ENCODE measurements at regions not wholly inside any gene's neighbourhood (a gene's known extent, or its start where the extent isn't known, plus 50 kb on each side); places are given as distances from the start of the nearest gene placed in this dataset.
"Not testable (repeated sequence)": the region's sequence is repeated elsewhere in the genome, so short reads cannot be mapped to it uniquely, and the experiment has no call there.

GRCh38 chr12:67546746-67547145 is 101.8 kb upstream of the DYRK2 start:
- no peak for DNase-seq (ENCODE audit: low spot score in 2 of 2)
- H3K4me3 ChIP-seq = no peak overlapping the region
- H3K36me3 ChIP-seq (replicated peaks) = no peaks in the 10 kb centered on the region
- no peaks in the 10 kb centered on the region for H3K4me1 ChIP-seq
- H3K9me3 ChIP-seq = no peaks in the 10 kb centered on the region
- in situ Hi-C loops (cut with MboI; ENCODE audit: low sequenced_read_pairs) = no loop called here
- no peaks in the 10 kb centered on the region for H3K27me3 ChIP-seq (ENCODE audit: low read depth)

- H3K36me3 ChIP-seq (replicated peaks); in situ Hi-C loops (cut with MboI; ENCODE audit: low sequenced_read_pairs): not testable (repeated sequence)
- peak in 1 of 2 experiments; percentile 42 for DNase-seq (ENCODE audit: low spot score in 2 of 2)
Observed at GRCh38 chr12:67555075-67555717, 93.3 kb upstream of the DYRK2 start.

DNA sequence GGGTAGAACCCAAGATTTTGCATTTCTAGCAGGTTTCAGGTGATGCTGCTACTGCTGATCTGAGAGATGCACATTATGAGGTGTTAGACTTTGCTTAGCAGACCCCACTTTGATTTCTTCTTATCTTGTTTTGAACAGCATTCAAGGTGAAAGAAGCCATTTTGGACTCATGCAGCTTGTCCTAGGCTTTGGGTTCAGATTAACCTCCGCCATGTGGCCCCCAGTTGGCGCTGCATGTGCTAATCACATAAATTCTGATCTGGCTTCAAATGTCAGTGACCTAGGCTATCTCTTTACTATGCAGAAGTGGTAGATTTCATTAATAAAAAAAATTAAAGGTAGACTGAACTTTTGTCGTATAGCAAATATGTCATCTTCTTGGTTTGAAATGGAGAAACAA is 89.8 kb upstream of the DYRK2 start:
- Histone ChIP-seq H3K27me3 (ENCODE audit: low read depth) (no peaks in the 10 kb centered on the region), H3K4me1 (no peaks in the 10 kb centered on the region), H3K9me3 (no peaks in the 10 kb centered on the region), H3K36me3 (replicated peaks) (no peaks in the 10 kb centered on the region), H3K4me3 (no peak overlapping the region)
- in situ Hi-C loops (cut with MboI; ENCODE audit: low sequenced_read_pairs) = no loop called here
- DNase-seq (ENCODE audit: low spot score in 2 of 2) = no peak

More at GRCh38 chr12:67555075-67555717, 93.3 kb upstream of the DYRK2 start:
- not testable (repeated sequence) for H3K9me3 ChIP-seq; H3K4me3 ChIP-seq; H3K4me1 ChIP-seq; H3K27me3 ChIP-seq (ENCODE audit: low read depth)

- Histone ChIP-seq H3K36me3 (replicated peaks) (no peaks in the 10 kb centered on the region), H3K9me3 (no peaks in the 10 kb centered on the region), H3K4me1 (no peaks in the 10 kb centered on the region), H3K27me3 (ENCODE audit: low read depth) (no peaks in the 10 kb centered on the region), H3K4me3 (no peak overlapping the region)
- in situ Hi-C loops (cut with MboI; ENCODE audit: low sequenced_read_pairs) = no loop called here
- no peak for DNase-seq (ENCODE audit: low spot score in 2 of 2)
Observed at GRCh38 chr12:67559751-67560150, 88.8 kb upstream of the DYRK2 start.

- Histone ChIP-seq H3K4me3 (no peak overlapping the region), H3K36me3 (replicated peaks) (no peaks in the 10 kb centered on the region), H3K9me3 (no peaks in the 10 kb centered on the region), H3K27me3 (ENCODE audit: low read depth) (no peaks in the 10 kb centered on the region), H3K4me1 (no peaks in the 10 kb centered on the region)
- no peak for DNase-seq (ENCODE audit: low spot score in 2 of 2)
- in situ Hi-C loops (cut with MboI; ENCODE audit: low sequenced_read_pairs) = no loop called here
Observed at GRCh38 chr12:67562513-67563287, 85.8 kb upstream of the DYRK2 start.

GRCh38 chr12:67568055-67568454 is 80.5 kb upstream of the DYRK2 start:
- in situ Hi-C loops (cut with MboI; ENCODE audit: low sequenced_read_pairs) = no loop called here
- H3K9me3 ChIP-seq = no peaks in the 10 kb centered on the region
- no peak overlapping the region for H3K4me3 ChIP-seq
- H3K27me3 ChIP-seq (ENCODE audit: low read depth) = no peaks in the 10 kb centered on the region
- H3K4me1 ChIP-seq = no peaks in the 10 kb centered on the region
- H3K36me3 ChIP-seq (replicated peaks) = no peaks in the 10 kb centered on the region
- no peak for DNase-seq (ENCODE audit: low spot score in 2 of 2)

DNA sequence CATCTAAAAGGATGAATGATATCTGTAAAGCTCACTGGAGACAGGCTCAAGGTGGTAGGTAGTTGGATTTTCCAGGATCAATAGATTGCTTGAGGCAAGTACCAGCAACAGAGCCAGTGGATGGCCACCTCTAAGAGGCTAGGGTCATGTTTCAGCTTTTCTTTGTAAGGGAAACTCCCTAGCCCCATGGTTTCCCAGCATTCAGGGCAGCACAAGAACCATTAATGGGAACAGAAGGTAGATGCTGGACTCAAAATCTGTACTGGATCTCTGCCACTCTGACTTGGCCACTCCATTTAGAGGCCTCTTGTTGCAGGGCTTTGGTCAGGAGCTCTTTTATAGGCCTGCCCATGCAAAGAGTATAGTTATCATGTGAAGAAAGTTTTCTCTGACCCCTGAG is 76.1 kb upstream of the DYRK2 start:
- Histone ChIP-seq H3K4me3 (no peak overlapping the region), H3K9me3 (no peaks in the 10 kb centered on the region), H3K27me3 (ENCODE audit: low read depth) (no peaks in the 10 kb centered on the region), H3K36me3 (replicated peaks) (no peaks in the 10 kb centered on the region), H3K4me1 (no peaks in the 10 kb centered on the region)
- no peak for DNase-seq (ENCODE audit: low spot score in 2 of 2)
- in situ Hi-C loops (cut with MboI; ENCODE audit: low sequenced_read_pairs) = no loop called here

GRCh38 chr12:67573566-67573965 is 75.0 kb upstream of the DYRK2 start:
- H3K4me3 ChIP-seq = no peak overlapping the region
- in situ Hi-C loops (cut with MboI; ENCODE audit: low sequenced_read_pairs) = no loop called here
- no peaks in the 10 kb centered on the region for H3K4me1 ChIP-seq
- H3K36me3 ChIP-seq (replicated peaks) = no peaks in the 10 kb centered on the region
- no peaks in the 10 kb centered on the region for H3K9me3 ChIP-seq
- H3K27me3 ChIP-seq (ENCODE audit: low read depth) = no peaks in the 10 kb centered on the region
- no peak for DNase-seq (ENCODE audit: low spot score in 2 of 2)

GRCh38 chr12:67578976-67579661 is 69.4 kb upstream of the DYRK2 start:
- Histone ChIP-seq H3K4me3 (no peak overlapping the region), H3K9me3 (no peaks in the 10 kb centered on the region), H3K27me3 (ENCODE audit: low read depth) (no peaks in the 10 kb centered on the region), H3K36me3 (replicated peaks) (no peaks in the 10 kb centered on the region), H3K4me1 (no peaks in the 10 kb centered on the region)
- DNase-seq (ENCODE audit: low spot score in 2 of 2) = no peak
- in situ Hi-C loops (cut with MboI; ENCODE audit: low sequenced_read_pairs) = no loop called here

DNA sequence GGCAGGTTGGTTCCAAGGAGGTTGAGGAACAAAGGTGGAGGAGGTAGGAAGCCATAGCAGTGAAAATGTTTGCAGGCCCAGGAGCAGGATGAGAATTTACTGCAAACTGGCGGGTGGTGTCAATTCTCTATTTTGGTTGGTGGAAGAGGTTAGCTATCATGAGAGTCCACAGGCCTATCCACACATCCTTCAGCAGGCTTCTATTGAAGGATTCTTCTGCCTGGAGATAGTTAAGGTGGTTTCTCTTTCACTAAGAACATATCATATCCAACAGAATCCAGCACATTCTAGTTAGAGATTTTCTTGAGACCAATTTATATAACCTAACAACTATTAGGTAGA is 68.9 kb upstream of the DYRK2 start:
- DNase-seq (ENCODE audit: low spot score in 2 of 2) = no peak
- in situ Hi-C loops (cut with MboI; ENCODE audit: low sequenced_read_pairs) = no loop called here
- no peak overlapping the region for H3K4me3 ChIP-seq

DNA sequence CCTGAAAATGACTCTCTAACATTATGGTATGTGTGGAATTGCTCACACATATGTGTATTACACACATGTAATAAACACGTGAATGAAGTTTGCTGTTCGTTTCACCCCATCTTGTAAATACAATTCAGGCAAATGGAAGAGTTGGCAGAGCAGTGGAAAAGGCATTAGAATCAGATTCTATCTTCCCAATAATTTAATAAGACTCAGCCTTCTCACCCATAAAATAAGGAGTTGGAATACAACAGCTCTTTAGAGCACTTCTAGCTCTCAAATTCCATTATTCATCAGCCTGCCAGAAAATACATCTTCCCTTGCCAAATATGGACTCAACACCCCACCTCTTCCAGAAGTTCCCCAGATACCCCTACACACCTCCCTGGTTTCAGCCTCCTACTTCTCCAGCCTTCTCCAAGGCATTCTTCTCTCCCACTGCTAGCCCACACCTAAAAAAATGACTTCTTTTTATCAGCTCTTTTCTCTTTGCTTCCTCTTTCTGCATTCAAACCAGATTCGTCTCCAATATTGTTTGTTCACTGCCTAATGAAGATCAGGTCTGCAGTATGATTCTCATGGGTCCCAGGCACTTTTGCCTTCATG is 66.2 kb upstream of the DYRK2 start:
- no peaks in the 10 kb centered on the region for H3K9me3 ChIP-seq
- H3K4me1 ChIP-seq = no peaks in the 10 kb centered on the region
- in situ Hi-C loops (cut with MboI; ENCODE audit: low sequenced_read_pairs) = no loop called here
- H3K27me3 ChIP-seq (ENCODE audit: low read depth) = no peaks in the 10 kb centered on the region
- no peaks in the 10 kb centered on the region for H3K36me3 ChIP-seq (replicated peaks)
- no peak overlapping the region for H3K4me3 ChIP-seq
- no peak for DNase-seq (ENCODE audit: low spot score in 2 of 2)

More for the DNA sequence above, 68.9 kb upstream of the DYRK2 start:
- Histone ChIP-seq H3K4me1 (no peaks in the 10 kb centered on the region), H3K36me3 (replicated peaks) (no peaks in the 10 kb centered on the region), H3K9me3 (no peaks in the 10 kb centered on the region), H3K27me3 (ENCODE audit: low read depth) (no peaks in the 10 kb centered on the region)

DNA sequence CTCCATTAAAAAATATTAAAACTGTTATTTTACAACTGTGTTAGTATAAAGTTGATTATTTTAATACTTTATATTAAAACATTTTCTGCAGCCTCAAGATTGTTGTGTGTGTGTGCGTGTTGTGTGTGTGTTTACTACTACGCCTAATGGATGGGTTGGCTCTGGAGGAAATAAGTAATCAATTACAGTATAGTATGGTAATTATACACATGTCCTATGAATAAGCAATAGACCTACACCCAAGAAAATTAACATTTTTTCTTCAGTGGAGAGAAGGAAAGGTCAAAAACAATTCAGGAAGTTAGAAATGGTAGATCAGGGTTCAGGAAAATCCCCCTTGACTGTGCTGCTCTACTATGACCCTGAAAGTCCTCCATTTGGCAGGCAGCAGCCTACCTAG is 65.7 kb upstream of the DYRK2 start:
- in situ Hi-C loops (cut with MboI; ENCODE audit: low sequenced_read_pairs) = no loop called here
- no peak for DNase-seq (ENCODE audit: low spot score in 2 of 2)
- no peaks in the 10 kb centered on the region for H3K36me3 ChIP-seq (replicated peaks)
- H3K4me1 ChIP-seq = no peaks in the 10 kb centered on the region
- no peaks in the 10 kb centered on the region for H3K9me3 ChIP-seq
- no peaks in the 10 kb centered on the region for H3K27me3 ChIP-seq (ENCODE audit: low read depth)
- no peak overlapping the region for H3K4me3 ChIP-seq

DNA sequence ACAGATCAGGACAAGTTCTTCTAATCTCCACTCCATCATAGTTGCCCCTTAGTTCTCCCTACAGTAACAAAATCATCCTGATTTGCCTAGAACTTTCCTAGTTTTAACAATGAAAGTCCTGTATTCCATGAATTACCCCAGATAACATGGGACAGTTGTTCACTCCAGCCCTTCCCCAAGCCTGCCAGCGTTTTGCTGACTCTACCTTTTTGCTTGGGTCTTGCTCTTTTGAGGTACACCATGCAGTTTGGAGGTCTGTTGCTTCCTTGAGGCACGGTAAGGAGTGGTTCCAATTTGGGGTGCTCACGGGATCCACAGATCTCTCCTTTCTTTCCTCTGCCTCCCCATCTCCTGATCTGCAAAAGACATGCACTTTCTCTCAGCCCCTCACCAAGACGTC is 61.6 kb upstream of the DYRK2 start:
- in situ Hi-C loops (cut with MboI; ENCODE audit: low sequenced_read_pairs) = no loop called here
- no peaks in the 10 kb centered on the region for H3K9me3 ChIP-seq

GRCh38 chr12:67589078-67589477 is 59.5 kb upstream of the DYRK2 start:
- DNase-seq (ENCODE audit: low spot score in 2 of 2) = no peak
- Histone ChIP-seq H3K36me3 (replicated peaks) (no peaks in the 10 kb centered on the region), H3K9me3 (no peaks in the 10 kb centered on the region), H3K4me3 (no peak overlapping the region), H3K4me1 (peaks cover 2% of the 10 kb centered on the region; the same call in 1 of the 2 replicates), H3K27me3 (ENCODE audit: low read depth) (no peaks in the 10 kb centered on the region)
- in situ Hi-C loops (cut with MboI; ENCODE audit: low sequenced_read_pairs) = no loop called here

More for the DNA sequence above, 61.6 kb upstream of the DYRK2 start:
- H3K27me3 ChIP-seq (ENCODE audit: low read depth) = no peaks in the 10 kb centered on the region
- H3K4me3 ChIP-seq = no peak overlapping the region
- no peaks in the 10 kb centered on the region for H3K4me1 ChIP-seq
- no peaks in the 10 kb centered on the region for H3K36me3 ChIP-seq (replicated peaks)
- no peak for DNase-seq (ENCODE audit: low spot score in 2 of 2)
